Caco-2 (cell line): ENCODE measurements at regions not wholly inside any gene's neighbourhood (a gene's known extent, or its start where the extent isn't known, plus 50 kb on each side); places are given as distances from the start of the nearest gene placed in this dataset.

Experiments
- BruUV-seq: library from RNA; stranded (reverse); fragments of 400-500 nt; replicated peaks from 2 replicates; lab custom pipeline; 2021; lab: Mats Ljungman, UMichigan
- CTCF ChIA-PET: fragments of 300-600 bp; sonication (Branson Sonifier 250); formaldehyde crosslinking; loops from one replicate; lab custom pipeline; 2022; ENCODE audit warnings: antibody characterized with exemption; lab: Charles Lee
- POLR2A ChIA-PET: fragments of 300-600 bp; sonication (Branson Sonifier 250); formaldehyde crosslinking; loops from one replicate; lab custom pipeline; 2022; ENCODE audit warnings: antibody characterized with exemption; lab: Charles Lee
- DNase-seq, 2 experiments: peaks; one replicate each; pipeline versions ENCODE4 v3.0.0 to v3.0.0-alpha.2; 2020 to 2022
- H3K27me3 ChIP-seq: replicated peaks from 2 replicates; pipeline ENCODE4 v1.6.0; 2011; ENCODE audit warnings: low read length; ENCODE audit not compliant: control insufficient read depth, insufficient read depth
- H3K36me3 ChIP-seq: 2 replicates; pipeline ENCODE4 v1.5.1; 2011; ENCODE audit warnings: low read length; ENCODE audit not compliant: control insufficient read depth, insufficient read depth
- H3K4me1 ChIP-seq: fragments of 250-450 bp; sonication (Bioruptor Pico); 2 replicates; pipeline ENCODE4 v1.5.1; 2020; ENCODE audit warnings: mild to moderate bottlenecking
- H3K4me3 ChIP-seq: 2 replicates; pipeline ENCODE4 v1.5.1; 2011; ENCODE audit warnings: low read depth, mild to moderate bottlenecking, control low read depth, low read length
- H3K9me3 ChIP-seq: fragments of 250-450 bp; sonication (Bioruptor Pico); 2 replicates; pipeline ENCODE4 v1.5.1; 2020; ENCODE audit warnings: mild to moderate bottlenecking, moderate library complexity
- H3K27ac Mint-ChIP-seq: one replicate; pipeline ENCODE4 v1.8.0; 2022; ENCODE audit warnings: mixed read lengths; ENCODE audit not compliant: unreplicated experiment
- H3K27me3 Mint-ChIP-seq: one replicate; pipeline ENCODE4 v1.8.0; 2022; ENCODE audit warnings: mixed read lengths; ENCODE audit not compliant: insufficient read depth, unreplicated experiment
- H3K36me3 Mint-ChIP-seq: one replicate; pipeline ENCODE4 v1.8.0; 2022; ENCODE audit warnings: mild to moderate bottlenecking, mixed read lengths; ENCODE audit not compliant: insufficient read depth, unreplicated experiment
- H3K4me1 Mint-ChIP-seq: one replicate; pipeline ENCODE4 v1.8.0; 2022; ENCODE audit warnings: low read depth, mixed read lengths; ENCODE audit not compliant: unreplicated experiment
- H3K4me3 Mint-ChIP-seq: one replicate; pipeline ENCODE4 v1.8.0; 2022; ENCODE audit warnings: mild to moderate bottlenecking, moderate library complexity, mixed read lengths; ENCODE audit not compliant: unreplicated experiment
- H3K9me3 Mint-ChIP-seq: one replicate; pipeline ENCODE4 v1.8.0; 2022; ENCODE audit warnings: mixed read lengths; ENCODE audit not compliant: unreplicated experiment
- CTCF ChIP-seq, 2 experiments: fragments of 200-600 bp in 1 of 2; IDR thresholded peaks; 1 replicate in 1 of 2; 2 replicates in 1 of 2; pipeline versions ENCODE4 v1.5.1 to v1.8.0; 2011 to 2022; ENCODE audit warnings: antibody characterized with exemption in 1 of 2, control low read depth in 1 of 2, inconsistent platforms in 1 of 2, low read depth in 1 of 2, low read length in 1 of 2, mild to moderate bottlenecking in 1 of 2, moderate library complexity in 1 of 2; ENCODE audit not compliant: insufficient read depth in 1 of 2, severe bottlenecking in 1 of 2, unreplicated experiment in 1 of 2
- intact Hi-C: fragments of 100-400 bp; cut with micrococcal nuclease; formaldehyde crosslinking; loops from one replicate; pipeline ENCODE4 v1.10.0; 2022; ENCODE audit not compliant: unreplicated experiment

- Mint-ChIP-seq H3K27ac (no peak overlapping the region), H3K9me3 (peaks cover 35% of the 10 kb centered on the region), H3K36me3 (no peaks in the 10 kb centered on the region), H3K27me3 (peaks cover 2% of the 10 kb centered on the region), H3K4me3 (no peak overlapping the region), H3K4me1 (no peaks in the 10 kb centered on the region)
- intact Hi-C loops, result no loop called here
- no TSS peak for BruUV-seq
- POLR2A ChIA-PET, result no interaction called here
- Histone ChIP-seq H3K4me1 (no peaks in the 10 kb centered on the region), H3K36me3 (no peaks in the 10 kb centered on the region), H3K27me3 (no peaks in the 10 kb centered on the region), H3K9me3 (peaks cover 5% of the 10 kb centered on the region), H3K4me3 (no peak overlapping the region)
- TF ChIP-seq CTCF (IDR thresholded peaks at IDR 0.05; ENCODE audit: insufficient read depth in 1 of 2, low read depth in 1 of 2, low read length in 1 of 2, severe bottlenecking in 1 of 2, unreplicated experiment in 1 of 2), result no peak
- DNase-seq, result no peak
- CTCF ChIA-PET, result no interaction called here
These were observed 161.5 kb upstream of the CDH4 start for GRCh38 chr20:61090541-61090940.

- Mint-ChIP-seq H3K36me3 (no peaks in the 10 kb centered on the region), H3K4me3 (no peak overlapping the region), H3K27ac (no peak overlapping the region), H3K4me1 (no peaks in the 10 kb centered on the region), H3K9me3 (peaks cover 33% of the 10 kb centered on the region), H3K27me3 (peaks cover 2% of the 10 kb centered on the region)
- no TSS peak for BruUV-seq
- DNase-seq, result no peak
- no peaks in the 10 kb centered on the region for H3K27me3 ChIP-seq
- no peaks in the 10 kb centered on the region for H3K4me1 ChIP-seq
- H3K9me3 ChIP-seq, result peaks cover 5% of the 10 kb centered on the region
- intact Hi-C loops, result no loop called here
- H3K4me3 ChIP-seq, result no peak overlapping the region
- TF ChIP-seq CTCF (IDR thresholded peaks at IDR 0.05; ENCODE audit: insufficient read depth in 1 of 2, low read depth in 1 of 2, low read length in 1 of 2, severe bottlenecking in 1 of 2, unreplicated experiment in 1 of 2), result no peak
- ChIA-PET CTCF (no interaction called here), POLR2A (no interaction called here)
- H3K36me3 ChIP-seq, result no peaks in the 10 kb centered on the region
These were observed 159.8 kb upstream of the CDH4 start for GRCh38 chr20:61092251-61092650.

- no TSS peak for BruUV-seq
- ChIA-PET CTCF (no interaction called here), POLR2A (no interaction called here)
- Mint-ChIP-seq H3K27me3 (peaks cover 2% of the 10 kb centered on the region), H3K9me3 (peaks cover 29% of the 10 kb centered on the region), H3K4me1 (no peaks in the 10 kb centered on the region), H3K4me3 (no peak overlapping the region), H3K36me3 (no peaks in the 10 kb centered on the region), H3K27ac (no peak overlapping the region)
- H3K36me3 ChIP-seq, result no peaks in the 10 kb centered on the region
- H3K4me3 ChIP-seq, result no peak overlapping the region
- intact Hi-C loops, result no loop called here
- no peak for DNase-seq
- no peaks in the 10 kb centered on the region for H3K4me1 ChIP-seq
- H3K9me3 ChIP-seq, result peaks cover 5% of the 10 kb centered on the region
- no peaks in the 10 kb centered on the region for H3K27me3 ChIP-seq
- TF ChIP-seq CTCF (IDR thresholded peaks at IDR 0.05; ENCODE audit: insufficient read depth in 1 of 2, low read depth in 1 of 2, low read length in 1 of 2, severe bottlenecking in 1 of 2, unreplicated experiment in 1 of 2), result no peak
These were observed 157.5 kb upstream of the CDH4 start for GRCh38 chr20:61094581-61094980.
